DOHH2 (cell line): ENCODE measurements at regions not wholly inside any gene's neighbourhood (a gene's known extent, or its start where the extent isn't known, plus 50 kb on each side); places are given as distances from the start of the nearest gene placed in this dataset.

Experiments
- EZH2phosphoT487 ChIP-seq: fragments of 200-600 bp; sonication (generic); IDR thresholded peaks from 2 replicates; pipeline ENCODE4 v1.6.1; 2017; ENCODE audit warnings: borderline replicate concordance, mild to moderate bottlenecking, antibody characterized with exemption, low read length, moderate library complexity, mixed read lengths
- TF ChIP-seq, protein P1 (sequence below): fragments of 200-600 bp; sonication (generic); IDR thresholded peaks from one replicate; pipeline ENCODE4 v1.5.1; 2014; ENCODE audit warnings: antibody characterized with exemption, mild to moderate bottlenecking, low read depth, low read length; ENCODE audit not compliant: poor library complexity, severe bottlenecking

DNA sequence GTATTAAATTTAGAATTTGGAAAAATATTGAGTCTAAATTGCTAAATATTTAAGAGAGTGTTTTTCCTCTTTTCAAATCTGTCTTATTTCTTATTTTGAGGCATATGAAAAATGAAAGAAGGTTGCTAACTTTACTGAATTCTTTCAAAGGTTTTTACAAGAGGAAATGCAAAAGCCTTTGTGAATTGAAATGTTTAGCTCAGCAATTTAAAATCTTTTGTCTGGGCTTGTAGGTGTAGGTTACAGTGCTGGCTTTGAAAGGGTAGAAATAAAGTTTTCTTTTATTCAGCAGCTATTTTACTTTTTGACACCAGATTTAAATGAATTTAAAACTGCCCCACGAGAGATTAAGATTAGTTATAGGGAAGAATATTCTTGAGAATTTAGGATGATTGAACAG lies 192.0 kb downstream of the CDH7 start:
- TF ChIP-seq, protein P1, sequence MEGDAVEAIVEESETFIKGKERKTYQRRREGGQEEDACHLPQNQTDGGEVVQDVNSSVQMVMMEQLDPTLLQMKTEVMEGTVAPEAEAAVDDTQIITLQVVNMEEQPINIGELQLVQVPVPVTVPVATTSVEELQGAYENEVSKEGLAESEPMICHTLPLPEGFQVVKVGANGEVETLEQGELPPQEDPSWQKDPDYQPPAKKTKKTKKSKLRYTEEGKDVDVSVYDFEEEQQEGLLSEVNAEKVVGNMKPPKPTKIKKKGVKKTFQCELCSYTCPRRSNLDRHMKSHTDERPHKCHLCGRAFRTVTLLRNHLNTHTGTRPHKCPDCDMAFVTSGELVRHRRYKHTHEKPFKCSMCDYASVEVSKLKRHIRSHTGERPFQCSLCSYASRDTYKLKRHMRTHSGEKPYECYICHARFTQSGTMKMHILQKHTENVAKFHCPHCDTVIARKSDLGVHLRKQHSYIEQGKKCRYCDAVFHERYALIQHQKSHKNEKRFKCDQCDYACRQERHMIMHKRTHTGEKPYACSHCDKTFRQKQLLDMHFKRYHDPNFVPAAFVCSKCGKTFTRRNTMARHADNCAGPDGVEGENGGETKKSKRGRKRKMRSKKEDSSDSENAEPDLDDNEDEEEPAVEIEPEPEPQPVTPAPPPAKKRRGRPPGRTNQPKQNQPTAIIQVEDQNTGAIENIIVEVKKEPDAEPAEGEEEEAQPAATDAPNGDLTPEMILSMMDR, result no peak
- TF ChIP-seq EZH2phosphoT487, result no peak
